ENCODE measurements at regions not wholly inside any gene's neighbourhood (a gene's known extent, or its start where the extent isn't known, plus 50 kb on each side); places are given as distances from the start of the nearest gene placed in this dataset.

DNA sequence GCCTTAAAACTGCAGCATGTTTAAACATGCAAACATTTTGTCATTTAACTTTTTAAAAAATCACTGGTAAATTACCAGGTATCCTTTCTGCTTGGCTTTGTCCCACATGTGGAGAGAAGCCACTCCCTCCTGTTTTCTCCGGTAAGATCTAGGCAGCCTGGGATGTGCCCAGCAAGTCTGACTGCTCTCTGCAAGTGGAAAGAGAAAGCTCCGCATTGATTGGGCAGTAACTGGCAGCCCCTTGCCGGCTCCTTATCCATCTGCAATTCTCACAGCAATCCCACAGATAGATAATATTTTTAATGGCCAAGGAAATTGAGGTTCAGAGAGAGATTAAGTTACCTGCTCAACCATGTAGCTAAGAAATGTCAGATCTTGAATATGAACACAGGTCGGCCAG lies 136.1 kb downstream of the TMEM200C start:
- WGBS, 2 donors = 16 to 20% methylated on average over 4 of the region's 4 CpGs
- no peak for TF ChIP-seq POLR2A (IDR thresholded peaks at IDR 0.05)
- TF ChIP-seq, protein P1, sequence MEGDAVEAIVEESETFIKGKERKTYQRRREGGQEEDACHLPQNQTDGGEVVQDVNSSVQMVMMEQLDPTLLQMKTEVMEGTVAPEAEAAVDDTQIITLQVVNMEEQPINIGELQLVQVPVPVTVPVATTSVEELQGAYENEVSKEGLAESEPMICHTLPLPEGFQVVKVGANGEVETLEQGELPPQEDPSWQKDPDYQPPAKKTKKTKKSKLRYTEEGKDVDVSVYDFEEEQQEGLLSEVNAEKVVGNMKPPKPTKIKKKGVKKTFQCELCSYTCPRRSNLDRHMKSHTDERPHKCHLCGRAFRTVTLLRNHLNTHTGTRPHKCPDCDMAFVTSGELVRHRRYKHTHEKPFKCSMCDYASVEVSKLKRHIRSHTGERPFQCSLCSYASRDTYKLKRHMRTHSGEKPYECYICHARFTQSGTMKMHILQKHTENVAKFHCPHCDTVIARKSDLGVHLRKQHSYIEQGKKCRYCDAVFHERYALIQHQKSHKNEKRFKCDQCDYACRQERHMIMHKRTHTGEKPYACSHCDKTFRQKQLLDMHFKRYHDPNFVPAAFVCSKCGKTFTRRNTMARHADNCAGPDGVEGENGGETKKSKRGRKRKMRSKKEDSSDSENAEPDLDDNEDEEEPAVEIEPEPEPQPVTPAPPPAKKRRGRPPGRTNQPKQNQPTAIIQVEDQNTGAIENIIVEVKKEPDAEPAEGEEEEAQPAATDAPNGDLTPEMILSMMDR (IDR thresholded peaks at IDR 0.05) = no peak
- no peak overlapping the region for H3K4me3 ChIP-seq (ENCODE audit: low read depth, poor library complexity, severe bottlenecking)
- DNase-seq (ENCODE audit: low spot score in 2 of 2) = no peak
- intact Hi-C loops (cut with DNase I; ENCODE audit: low total_unique reads) = no loop called here

DNA sequence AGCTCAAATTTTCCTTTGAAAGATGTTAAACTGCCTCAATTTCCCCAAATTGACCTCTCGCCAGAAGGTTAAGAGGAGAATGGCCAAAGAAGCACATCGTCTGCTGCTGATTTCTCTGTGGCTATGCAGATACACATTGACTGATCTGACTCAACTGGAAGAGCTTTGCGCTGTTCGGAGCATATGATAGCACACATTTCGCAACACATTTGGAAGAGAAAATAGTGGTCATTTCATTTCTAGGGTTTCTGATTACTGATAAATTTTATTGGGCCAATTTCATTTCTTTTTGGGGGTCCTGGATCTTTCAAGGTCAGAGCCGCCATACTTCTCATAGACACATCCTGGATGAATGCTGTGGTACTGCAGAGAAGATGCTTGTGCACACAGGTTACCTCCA lies 138.5 kb downstream of the TMEM200C start:
- TF ChIP-seq POLR2A (IDR thresholded peaks at IDR 0.05) = no peak
- TF ChIP-seq, protein P1 (IDR thresholded peaks at IDR 0.05) = no peak
- WGBS, 2 donors = 85 to 93% methylated on average over 6 of the region's 6 CpGs
- intact Hi-C loops (cut with DNase I; ENCODE audit: low total_unique reads) = no loop called here
- no peak for DNase-seq (ENCODE audit: low spot score in 2 of 2)
- H3K4me3 ChIP-seq (ENCODE audit: low read depth, poor library complexity, severe bottlenecking) = no peak overlapping the region

DNA sequence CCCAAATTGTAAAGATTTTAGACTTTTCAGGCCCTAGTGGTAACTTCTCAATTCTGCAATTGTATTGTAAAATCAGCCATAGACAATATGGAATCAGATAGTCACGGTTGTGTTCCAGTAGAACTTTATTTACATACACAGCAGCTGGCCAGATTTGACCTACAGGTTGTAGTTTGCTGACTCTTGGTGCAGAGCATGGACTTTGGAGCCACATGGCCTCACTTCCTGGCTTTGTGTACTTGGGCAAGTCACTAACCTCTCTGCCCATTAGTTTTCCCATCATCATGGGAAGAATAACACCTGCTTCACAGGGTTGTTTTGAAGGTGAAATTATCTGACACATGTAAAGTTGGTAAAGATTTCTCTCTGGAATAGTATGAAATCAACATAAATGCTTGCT lies 147.6 kb downstream of the TMEM200C start:
- intact Hi-C loops (cut with DNase I; ENCODE audit: low total_unique reads) = no loop called here
- TF ChIP-seq, protein P1 (IDR thresholded peaks at IDR 0.05) = no peak
- no peak for TF ChIP-seq POLR2A (IDR thresholded peaks at IDR 0.05)
- H3K4me3 ChIP-seq (ENCODE audit: low read depth, poor library complexity, severe bottlenecking) = no peak overlapping the region
- WGBS, 2 donors = 75 to 92% methylated on average over 1 of the region's 1 CpG
- DNase-seq (ENCODE audit: low spot score in 2 of 2) = no peak

DNA sequence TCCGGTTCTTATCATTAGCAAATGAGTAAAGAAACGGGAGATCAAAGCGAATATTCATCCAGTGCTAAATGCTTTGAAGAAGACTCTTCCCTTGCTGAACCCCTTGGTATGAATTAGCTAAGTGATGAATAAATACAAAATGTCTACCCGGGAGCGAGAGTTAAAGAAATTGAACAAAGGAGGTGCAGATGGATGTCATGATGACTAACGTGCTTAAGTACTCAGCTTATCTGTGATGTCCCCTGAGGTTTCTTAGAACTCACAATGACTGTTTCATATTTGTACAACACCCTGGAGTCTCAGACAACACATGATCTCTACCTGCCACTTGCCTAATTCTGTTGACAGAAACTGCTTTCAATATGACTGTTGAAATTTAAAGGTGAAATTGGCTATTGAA lies 148.5 kb downstream of the TMEM200C start:
- no peak for DNase-seq (ENCODE audit: low spot score in 2 of 2)
- H3K4me3 ChIP-seq (ENCODE audit: low read depth, poor library complexity, severe bottlenecking) = no peak overlapping the region
- intact Hi-C loops (cut with DNase I; ENCODE audit: low total_unique reads) = no loop called here
- TF ChIP-seq POLR2A (IDR thresholded peaks at IDR 0.05) = no peak
- TF ChIP-seq, protein P1 (IDR thresholded peaks at IDR 0.05) = no peak
- 46 to 50% methylated on average over 6 of the region's 6 CpGs for WGBS, 2 donors

DNA sequence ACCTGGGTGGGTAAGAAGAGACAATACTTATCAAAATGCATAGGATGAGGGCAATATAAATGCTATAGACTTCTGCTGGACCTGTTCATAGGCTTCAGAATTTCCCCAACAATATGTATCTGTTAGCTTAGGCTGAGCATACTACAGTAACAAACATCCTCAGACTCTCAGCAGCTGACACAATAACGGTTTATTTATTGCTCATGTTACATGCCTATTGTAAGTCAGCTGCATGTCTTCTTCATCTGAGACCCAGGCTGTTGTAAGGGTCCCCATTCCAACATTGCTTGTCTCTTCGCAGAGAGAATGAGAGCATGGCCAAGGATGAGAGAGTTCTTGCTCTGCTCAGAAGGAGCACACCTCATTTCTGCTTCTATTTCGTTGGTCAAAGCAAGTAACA lies 150.7 kb downstream of the TMEM200C start:
- H3K4me3 ChIP-seq (ENCODE audit: low read depth, poor library complexity, severe bottlenecking) = no peak overlapping the region
- WGBS, 2 donors = 59 to 63% methylated on average over 3 of the region's 3 CpGs
- TF ChIP-seq POLR2A (IDR thresholded peaks at IDR 0.05) = no peak
- TF ChIP-seq, protein P1 (IDR thresholded peaks at IDR 0.05) = no peak
- intact Hi-C loops (cut with DNase I; ENCODE audit: low total_unique reads) = no loop called here
- DNase-seq (ENCODE audit: low spot score in 2 of 2) = no peak

DNA sequence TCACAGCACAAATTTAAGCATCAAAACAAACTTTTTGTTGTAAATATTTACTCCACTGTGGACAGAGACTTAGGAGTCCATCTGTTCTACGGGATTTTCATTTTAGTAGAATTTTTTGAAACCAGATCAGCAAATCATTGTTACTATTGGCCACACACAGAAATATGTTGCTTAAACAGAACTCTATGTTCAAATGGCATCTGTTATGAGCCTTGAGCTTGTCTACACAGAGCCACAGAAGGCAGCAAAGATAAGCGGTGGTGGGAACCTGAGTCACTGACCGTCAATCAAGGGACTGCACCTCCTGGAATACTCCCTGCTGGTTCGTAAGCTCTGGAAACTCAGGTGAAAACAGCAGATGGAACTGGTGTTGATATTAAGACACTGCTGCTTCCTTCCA lies 156.8 kb downstream of the TMEM200C start:
- intact Hi-C loops (cut with DNase I; ENCODE audit: low total_unique reads) = no loop called here
- no peak overlapping the region for H3K4me3 ChIP-seq (ENCODE audit: low read depth, poor library complexity, severe bottlenecking)
- 81 to 84% methylated on average over 4 of the region's 4 CpGs for WGBS, 2 donors
- no peak for TF ChIP-seq POLR2A (IDR thresholded peaks at IDR 0.05)
- TF ChIP-seq, protein P1 (IDR thresholded peaks at IDR 0.05) = no peak
- DNase-seq (ENCODE audit: low spot score in 2 of 2) = no peak

Data from lower leg skin (tissue), 4 donors.